HFF-Myc (cell line): ENCODE measurements at regions not wholly inside any gene's neighbourhood (a gene's known extent, or its start where the extent isn't known, plus 50 kb on each side); places are given as distances from the start of the nearest gene placed in this dataset.

Experiments
- DNase-seq: peaks from one replicate; pipeline ENCODE4 v3.0.0-alpha.2; 2011; ENCODE audit warnings: low read depth; ENCODE audit errors: extremely low read depth
- H3K4me3 ChIP-seq: replicated peaks from 2 replicates; pipeline ENCODE4 v1.5.1; 2011; ENCODE audit warnings: low read depth, mild to moderate bottlenecking, control low read depth, low read length
- CTCF ChIP-seq: IDR thresholded peaks from 2 replicates; pipeline ENCODE4 v1.5.1; 2012; ENCODE audit warnings: mild to moderate bottlenecking, low read depth, low read length, control low read depth; ENCODE audit errors: missing control alignments

- no peak for DNase-seq
- no peak overlapping the region for H3K4me3 ChIP-seq
- no peak for TF ChIP-seq CTCF
Observed at GRCh38 chr7:18243731-18244130, 216.1 kb upstream of the PRPS1L1 start.

DNA sequence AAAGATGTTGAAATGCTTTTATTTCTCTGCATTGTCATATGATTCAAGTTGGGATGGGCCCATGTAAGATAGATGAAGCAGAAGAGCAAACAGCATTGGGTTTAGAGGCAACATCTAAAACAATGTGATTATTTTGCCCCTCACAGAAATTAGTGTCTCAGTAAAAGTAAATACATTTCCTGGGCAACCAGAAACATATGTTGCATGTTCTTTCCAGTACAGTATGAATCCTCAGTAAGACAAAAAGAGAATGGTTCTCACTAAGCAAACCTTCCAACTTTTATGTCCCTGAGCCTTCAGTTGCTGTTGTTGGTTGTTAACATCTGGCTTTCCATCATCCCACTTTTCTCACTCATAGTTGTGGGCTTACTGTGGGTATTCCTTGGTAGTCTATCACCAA is 222.5 kb upstream of the PRPS1L1 start:
- no peak for TF ChIP-seq CTCF
- H3K4me3 ChIP-seq, result no peak overlapping the region
- DNase-seq, result no peak

DNA sequence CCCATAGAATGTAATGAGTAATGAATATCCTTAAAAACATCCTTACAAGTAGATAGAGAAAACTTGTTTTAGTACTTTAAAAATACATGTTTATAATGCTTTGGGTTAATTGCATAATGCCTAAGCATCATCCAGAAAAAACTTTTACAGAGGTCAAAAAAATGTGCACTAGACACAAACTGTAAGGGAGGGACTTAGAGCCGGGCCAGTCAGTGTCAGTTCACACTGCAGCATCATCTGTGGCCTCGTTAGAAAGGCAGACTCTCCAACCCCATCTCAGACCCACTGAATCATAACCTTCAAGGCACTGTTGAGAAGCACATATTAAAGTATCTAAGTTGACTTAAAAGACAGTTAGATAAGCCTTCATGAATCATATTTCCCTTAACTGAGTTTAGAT is 230.1 kb upstream of the PRPS1L1 start:
- no peak for TF ChIP-seq CTCF
- no peak overlapping the region for H3K4me3 ChIP-seq
- DNase-seq, result no peak

- DNase-seq, result no peak
- TF ChIP-seq CTCF, result no peak
- H3K4me3 ChIP-seq, result no peak overlapping the region
Observed at GRCh38 chr7:18262058-18262457, 233.5 kb upstream of the HDAC9 start.

DNA sequence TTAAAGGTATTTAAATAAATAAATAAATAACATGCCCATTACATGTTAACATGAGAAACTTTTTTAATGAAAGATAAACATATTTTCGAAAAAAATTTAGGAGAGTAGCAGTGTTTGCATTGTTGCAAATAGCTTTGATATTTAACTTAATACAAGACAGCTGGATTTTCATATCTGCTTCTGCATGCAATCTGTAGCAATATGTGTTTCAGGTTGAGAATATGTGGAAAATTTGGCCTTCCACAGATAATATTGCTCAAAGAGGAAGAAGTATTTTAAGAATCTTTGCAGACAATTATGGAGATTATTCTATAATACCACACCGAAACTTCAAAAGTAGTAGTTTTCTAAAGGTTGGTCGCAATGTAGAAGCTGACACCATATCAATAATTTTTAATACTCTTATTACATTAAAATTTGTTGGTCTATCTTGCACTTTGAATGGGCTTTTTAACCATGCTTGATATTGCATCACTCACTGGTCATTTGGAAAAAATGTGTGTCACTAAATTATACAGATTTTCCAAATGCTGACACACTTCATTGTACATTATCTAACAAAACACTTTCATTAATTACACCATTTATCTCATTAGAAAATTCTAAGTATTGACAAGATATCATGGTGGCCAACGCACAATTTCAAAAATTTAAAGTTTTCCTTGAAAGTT is 229.8 kb upstream of the HDAC9 start:
- TF ChIP-seq CTCF, result no peak
- no peak for DNase-seq
- H3K4me3 ChIP-seq, result no peak overlapping the region

- no peak overlapping the region for H3K4me3 ChIP-seq
- TF ChIP-seq CTCF, result no peak
- DNase-seq, result no peak
Observed at GRCh38 chr7:18268571-18268970, 227.0 kb upstream of the HDAC9 start.

DNA sequence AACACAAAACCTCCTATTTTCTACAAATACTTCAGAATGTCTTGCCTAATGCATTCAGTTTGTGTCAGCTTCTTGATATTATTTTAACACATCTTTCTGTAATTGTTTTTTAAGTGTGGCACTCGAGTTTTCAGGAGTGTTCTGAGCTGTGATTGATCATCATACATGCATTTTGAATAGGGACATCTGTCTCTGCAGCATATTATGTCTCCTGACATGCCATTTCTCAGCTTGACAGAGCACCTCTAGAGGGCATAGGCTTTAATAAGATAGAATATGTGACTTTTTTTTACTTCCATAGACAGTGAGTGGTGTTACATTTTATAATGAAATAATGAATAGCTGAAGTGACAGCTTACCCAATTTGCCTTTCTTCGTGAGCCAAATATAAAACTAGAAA is 219.2 kb upstream of the HDAC9 start:
- no peak for TF ChIP-seq CTCF
- no peak for DNase-seq
- no peak overlapping the region for H3K4me3 ChIP-seq
